ENCODE measurements at regions not wholly inside any gene's neighbourhood (a gene's known extent, or its start where the extent isn't known, plus 50 kb on each side); places are given as distances from the start of the nearest gene placed in this dataset.
"Not testable (repeated sequence)": the region's sequence is repeated elsewhere in the genome, so short reads cannot be mapped to it uniquely, and the experiment has no call there.

DNA sequence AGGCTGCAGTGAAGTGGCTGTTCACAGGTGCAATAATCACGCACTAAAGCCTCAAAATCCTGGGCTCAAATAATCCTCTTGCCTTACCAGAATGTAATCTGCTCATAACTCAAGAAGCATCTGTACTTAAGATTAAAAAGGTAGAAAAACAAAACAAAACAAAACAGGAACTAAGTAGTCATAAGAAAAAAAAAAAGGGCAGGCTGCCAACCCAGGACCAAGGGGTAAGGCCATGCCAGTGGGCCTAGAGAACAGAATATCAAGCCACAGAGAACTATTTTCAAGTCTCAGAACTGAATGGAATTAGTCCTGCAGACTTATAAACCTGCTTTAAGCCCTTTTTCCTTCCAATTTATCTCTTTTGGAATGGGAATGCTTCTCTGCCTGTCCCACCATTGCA lies 64.8 kb upstream of the TBC1D3K start:
- Histone ChIP-seq H3K36me3 (replicated peaks in 1 of 2) (no peaks in the 10 kb centered on the region), H3K27me3 (no peaks in the 10 kb centered on the region), H3K9me3 (replicated peaks in 1 of 3) (no peaks in the 10 kb centered on the region), H3K4me1 (replicated peaks in 1 of 2) (no peaks in the 10 kb centered on the region), H3K27ac (no peak overlapping the region), H3K4me3 (no peak overlapping the region)
- no peak for TF ChIP-seq POLR2A (IDR thresholded peaks at IDR 0.05)
- TF ChIP-seq, protein P1, sequence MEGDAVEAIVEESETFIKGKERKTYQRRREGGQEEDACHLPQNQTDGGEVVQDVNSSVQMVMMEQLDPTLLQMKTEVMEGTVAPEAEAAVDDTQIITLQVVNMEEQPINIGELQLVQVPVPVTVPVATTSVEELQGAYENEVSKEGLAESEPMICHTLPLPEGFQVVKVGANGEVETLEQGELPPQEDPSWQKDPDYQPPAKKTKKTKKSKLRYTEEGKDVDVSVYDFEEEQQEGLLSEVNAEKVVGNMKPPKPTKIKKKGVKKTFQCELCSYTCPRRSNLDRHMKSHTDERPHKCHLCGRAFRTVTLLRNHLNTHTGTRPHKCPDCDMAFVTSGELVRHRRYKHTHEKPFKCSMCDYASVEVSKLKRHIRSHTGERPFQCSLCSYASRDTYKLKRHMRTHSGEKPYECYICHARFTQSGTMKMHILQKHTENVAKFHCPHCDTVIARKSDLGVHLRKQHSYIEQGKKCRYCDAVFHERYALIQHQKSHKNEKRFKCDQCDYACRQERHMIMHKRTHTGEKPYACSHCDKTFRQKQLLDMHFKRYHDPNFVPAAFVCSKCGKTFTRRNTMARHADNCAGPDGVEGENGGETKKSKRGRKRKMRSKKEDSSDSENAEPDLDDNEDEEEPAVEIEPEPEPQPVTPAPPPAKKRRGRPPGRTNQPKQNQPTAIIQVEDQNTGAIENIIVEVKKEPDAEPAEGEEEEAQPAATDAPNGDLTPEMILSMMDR (IDR thresholded peaks at IDR 0.05) = no peak
- DNase-seq = no peak
- intact Hi-C loops (cut with DNase I) = no loop called here
- 89 to 100% (median 97%) methylated on average over 1 of the region's 1 CpG for WGBS, 4 donors

DNA sequence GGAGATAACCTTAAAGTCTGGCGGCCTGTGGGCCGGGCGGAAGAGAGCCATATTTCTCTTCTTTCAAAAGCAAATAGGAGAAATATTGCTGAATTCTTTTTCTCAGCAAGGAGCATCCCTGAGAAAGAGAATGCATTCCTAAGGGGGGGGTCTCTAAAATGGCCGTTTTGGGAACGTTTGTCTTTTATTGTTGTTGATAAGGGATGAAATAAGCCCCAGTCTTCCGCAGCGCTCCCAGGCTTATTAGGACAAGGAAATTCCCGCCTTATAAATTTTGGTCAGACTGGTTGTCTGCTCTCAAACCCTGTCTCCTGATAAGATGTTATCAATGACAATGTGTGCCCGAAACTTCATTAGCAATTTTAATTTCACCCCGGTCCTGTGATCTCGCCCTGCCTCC lies 65.8 kb upstream of the TBC1D3K start:
- H3K4me1 ChIP-seq (replicated peaks in 1 of 2); intact Hi-C loops (cut with DNase I); H3K9me3 ChIP-seq (replicated peaks in 1 of 3); H3K27ac ChIP-seq; DNase-seq; H3K36me3 ChIP-seq (replicated peaks in 1 of 2); H3K27me3 ChIP-seq; H3K4me3 ChIP-seq: not testable (repeated sequence)
- WGBS, 4 donors = 81 to 86% (median 84%) methylated on average over 11 of the region's 11 CpGs

DNA sequence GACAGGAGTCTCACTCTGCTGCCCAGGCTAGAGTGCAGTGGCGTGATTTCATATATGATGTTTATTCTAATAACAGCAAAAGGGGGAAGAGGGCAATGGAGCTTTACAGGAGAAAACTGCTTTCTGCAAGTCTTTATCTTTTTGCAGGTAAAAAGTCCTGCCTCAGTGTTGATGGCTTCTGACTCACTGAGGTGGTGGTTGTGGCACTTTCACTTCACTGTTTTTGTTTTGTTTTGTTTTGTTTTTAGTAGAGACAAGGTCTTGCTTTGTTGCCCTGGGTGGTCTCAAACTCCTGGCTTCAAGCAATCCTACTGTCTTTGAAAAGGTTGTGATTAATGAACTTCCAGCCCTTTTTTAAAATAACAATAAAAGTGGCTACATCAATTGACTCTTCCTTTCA lies 68.0 kb upstream of the TBC1D3K start:
- Histone ChIP-seq H3K27ac (no peak overlapping the region), H3K36me3 (replicated peaks in 1 of 2) (no peaks in the 10 kb centered on the region), H3K4me1 (replicated peaks in 1 of 2) (no peaks in the 10 kb centered on the region), H3K9me3 (replicated peaks in 1 of 3) (no peaks in the 10 kb centered on the region), H3K4me3 (no peak overlapping the region), H3K27me3 (no peaks in the 10 kb centered on the region)
- TF ChIP-seq, protein P1 (IDR thresholded peaks at IDR 0.05) = no peak
- TF ChIP-seq POLR2A (IDR thresholded peaks at IDR 0.05) = no peak
- intact Hi-C loops (cut with DNase I) = no loop called here
- DNase-seq = no peak
- WGBS, 4 donors = 72 to 100% (median 77%) methylated on average over 1 of the region's 1 CpG

DNA sequence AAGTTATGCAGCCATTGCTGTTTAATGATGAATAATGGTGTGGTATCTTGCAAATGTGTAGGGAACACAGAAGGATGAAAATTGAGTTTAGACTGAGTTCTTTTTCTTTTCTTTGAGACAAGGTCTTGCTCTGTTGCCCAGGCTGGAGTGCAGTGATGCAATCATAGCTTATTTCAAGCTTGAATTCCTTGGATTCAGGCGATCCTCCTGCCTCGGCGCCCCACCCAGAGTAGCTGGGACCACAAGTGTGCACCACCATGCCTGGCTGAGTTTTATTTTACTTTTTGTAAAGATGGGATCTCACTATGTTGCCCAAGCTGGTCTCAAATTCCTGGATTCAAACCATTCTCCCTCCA lies 74.6 kb upstream of the TBC1D3K start:
- H3K27me3 ChIP-seq = no peaks in the 10 kb centered on the region
- TF ChIP-seq, protein P1 (IDR thresholded peaks at IDR 0.05) = no peak
- TF ChIP-seq POLR2A (IDR thresholded peaks at IDR 0.05) = no peak
- H3K4me3 ChIP-seq = no peak overlapping the region
- H3K4me1 ChIP-seq (replicated peaks in 1 of 2) = peaks cover 0 to 4% of the 10 kb centered on the region in 2 donors
- H3K36me3 ChIP-seq (replicated peaks in 1 of 2) = no peaks in the 10 kb centered on the region
- WGBS, 4 donors = 89 to 91% (median 90%) methylated on average over 3 of the region's 3 CpGs
- H3K9me3 ChIP-seq (replicated peaks in 1 of 3) = no peaks in the 10 kb centered on the region
- no peak for DNase-seq
- no peak overlapping the region for H3K27ac ChIP-seq
- intact Hi-C loops (cut with DNase I) = no loop called here

DNA sequence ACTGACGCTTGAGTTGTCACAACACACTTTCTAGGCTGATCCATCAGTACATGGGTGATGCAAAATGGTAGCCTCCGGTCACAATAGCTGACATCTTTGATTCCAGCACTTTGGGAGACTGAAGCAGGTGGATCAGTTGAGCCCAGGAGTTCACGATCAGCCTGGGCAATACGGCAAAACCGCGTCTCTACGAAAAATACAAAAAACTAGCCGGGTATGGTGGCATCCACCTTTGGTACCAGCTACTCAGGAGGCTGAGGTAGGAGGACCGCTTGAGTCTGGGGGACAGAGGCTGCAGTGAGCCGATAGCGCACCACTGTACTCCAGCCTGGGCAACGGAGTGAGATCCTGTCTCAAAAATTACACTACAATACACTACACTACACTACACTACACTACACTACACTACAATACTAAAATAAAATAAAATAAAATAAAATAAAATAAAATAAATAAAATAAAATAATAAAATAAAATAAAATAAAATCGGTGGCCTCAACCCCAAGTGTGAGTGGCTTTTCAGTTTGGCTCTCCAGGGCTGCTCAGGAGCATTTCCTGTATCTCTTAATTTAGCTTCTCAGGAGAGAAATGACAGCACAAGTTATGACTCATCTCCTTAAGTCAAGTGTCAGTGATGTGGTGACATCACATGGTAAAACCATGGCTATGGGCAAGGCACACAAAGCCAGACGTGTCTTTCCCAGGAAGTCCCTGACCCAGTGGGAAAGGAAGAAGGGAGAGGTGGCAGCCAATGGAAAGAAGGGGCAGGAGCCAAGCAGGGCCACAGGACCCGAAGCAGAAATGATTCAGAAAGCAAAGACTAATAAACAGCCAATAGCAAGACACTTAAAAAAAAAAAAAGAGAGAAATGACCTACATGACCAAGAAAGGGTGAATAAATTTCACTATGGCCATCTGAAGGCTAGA lies 75.3 kb upstream of the TBC1D3K start:
- Histone ChIP-seq H3K27me3 (no peaks in the 10 kb centered on the region), H3K9me3 (replicated peaks in 1 of 3) (no peaks in the 10 kb centered on the region), H3K4me3 (no peak overlapping the region), H3K36me3 (replicated peaks in 1 of 2) (no peaks in the 10 kb centered on the region), H3K4me1 (replicated peaks in 1 of 2) (peaks cover 0 to 4% of the 10 kb centered on the region in 2 donors), H3K27ac (no peak overlapping the region)
- DNase-seq = peak in 5 of 7 donors; percentile 44 to 73 (median 55)
- 76 to 82% (median 80%) methylated on average over 11 to 15 of the region's 15 CpGs for WGBS, 4 donors
- intact Hi-C loops (cut with DNase I) = no loop called here
- TF ChIP-seq, protein P1 (IDR thresholded peaks at IDR 0.05) = no peak
- no peak for TF ChIP-seq POLR2A (IDR thresholded peaks at IDR 0.05)

All from adrenal gland (tissue), 9 donors.